Adipocyte (in vitro differentiated cells): ENCODE measurements at regions not wholly inside any gene's neighbourhood (a gene's known extent, or its start where the extent isn't known, plus 50 kb on each side); places are given as distances from the start of the nearest gene placed in this dataset.

ENCODE experiments used
- DNase-seq: peaks from one replicate; pipeline ENCODE4 v3.0.0-alpha.2; 2015; ENCODE audit warnings: low read depth
- H3K27me3 ChIP-seq: replicated peaks from 2 replicates; pipeline ENCODE4 v1.7.0; 2013; ENCODE audit warnings: mild to moderate bottlenecking, low read length, moderate library complexity; ENCODE audit not compliant: control insufficient read depth, insufficient read depth
- H3K36me3 ChIP-seq: 2 replicates; pipeline ENCODE4 v1.7.0; 2013; ENCODE audit warnings: low read length, mild to moderate bottlenecking, moderate library complexity; ENCODE audit not compliant: control insufficient read depth, insufficient read depth, severe bottlenecking
- H3K4me1 ChIP-seq: 2 replicates; pipeline ENCODE4 v1.7.0; 2013; ENCODE audit warnings: mild to moderate bottlenecking, low read length, moderate library complexity; ENCODE audit not compliant: control insufficient read depth, insufficient read depth
- H3K4me3 ChIP-seq: 2 replicates; pipeline ENCODE4 v1.7.0; 2013; ENCODE audit warnings: mild to moderate bottlenecking, low read length, moderate library complexity
- H3K9ac ChIP-seq: 2 replicates; pipeline ENCODE4 v1.7.0; 2013; ENCODE audit warnings: mild to moderate bottlenecking, low read length, moderate library complexity
- H3K9me3 ChIP-seq: 2 replicates; pipeline ENCODE4 v1.7.0; 2013; ENCODE audit warnings: mild to moderate bottlenecking, low read length, moderate library complexity; ENCODE audit not compliant: control insufficient read depth

DNA sequence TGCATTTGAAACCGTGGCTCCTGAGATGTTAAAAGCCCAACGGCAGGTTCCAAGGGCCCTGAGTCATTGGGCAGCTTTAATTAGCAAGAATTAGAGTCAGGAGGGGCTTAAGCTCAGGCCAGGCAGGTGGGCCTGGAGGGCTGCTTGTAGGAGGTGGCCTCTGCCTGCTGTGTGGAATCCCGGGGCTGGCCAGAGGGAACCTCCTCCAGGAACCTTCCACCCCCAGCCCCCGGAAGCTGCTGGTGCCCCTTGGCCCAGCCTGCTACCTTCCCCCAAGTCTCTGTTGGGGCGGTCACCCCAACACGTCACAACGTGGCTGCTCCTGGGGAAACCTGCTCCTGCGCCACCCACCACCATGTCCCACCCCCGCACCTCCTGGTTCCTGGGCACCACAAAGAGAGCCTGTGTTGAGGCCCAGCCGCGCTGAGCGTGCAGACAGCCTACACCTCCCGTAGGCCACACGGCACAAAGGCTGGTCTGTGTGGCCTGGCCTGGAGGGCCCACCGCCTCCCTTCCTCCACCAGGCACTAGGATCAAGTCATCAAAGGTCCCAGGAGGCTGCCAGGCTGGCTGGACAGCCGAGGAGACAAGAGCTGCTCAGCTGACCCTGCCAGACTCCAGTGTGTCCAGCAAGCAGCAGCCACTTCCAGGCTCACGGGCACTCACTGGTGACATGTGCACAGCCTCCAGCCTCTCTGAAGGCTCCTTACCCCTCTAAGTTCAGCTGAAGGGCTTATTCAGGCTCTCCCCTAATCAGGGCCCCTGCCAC is 86.3 kb downstream of the SNX5 start:
- Histone ChIP-seq H3K9ac (no peak overlapping the region), H3K27me3 (peaks cover 6% of the 10 kb centered on the region), H3K4me3 (no peak overlapping the region), H3K4me1 (no peaks in the 10 kb centered on the region), H3K9me3 (no peaks in the 10 kb centered on the region), H3K36me3 (no peaks in the 10 kb centered on the region)
- DNase-seq: no peak

- H3K4me1 ChIP-seq: no peaks in the 10 kb centered on the region
- no peak overlapping the region for H3K4me3 ChIP-seq
- H3K9me3 ChIP-seq: no peaks in the 10 kb centered on the region
- H3K36me3 ChIP-seq: no peaks in the 10 kb centered on the region
- no peak for DNase-seq
- no peak overlapping the region for H3K9ac ChIP-seq
- peaks cover 10% of the 10 kb centered on the region for H3K27me3 ChIP-seq
Observed at GRCh38 chr20:17881741-17882064, 86.9 kb downstream of the SNX5 start.

GRCh38 chr20:17878912-17879602 is 89.5 kb downstream of the SNX5 start:
- Histone ChIP-seq H3K9ac (no peak overlapping the region), H3K27me3 (peaks cover 5% of the 10 kb centered on the region), H3K4me3 (no peak overlapping the region), H3K4me1 (peaks cover 20% of the 10 kb centered on the region), H3K36me3 (no peaks in the 10 kb centered on the region), H3K9me3 (no peaks in the 10 kb centered on the region)
- DNase-seq: no peak

DNA sequence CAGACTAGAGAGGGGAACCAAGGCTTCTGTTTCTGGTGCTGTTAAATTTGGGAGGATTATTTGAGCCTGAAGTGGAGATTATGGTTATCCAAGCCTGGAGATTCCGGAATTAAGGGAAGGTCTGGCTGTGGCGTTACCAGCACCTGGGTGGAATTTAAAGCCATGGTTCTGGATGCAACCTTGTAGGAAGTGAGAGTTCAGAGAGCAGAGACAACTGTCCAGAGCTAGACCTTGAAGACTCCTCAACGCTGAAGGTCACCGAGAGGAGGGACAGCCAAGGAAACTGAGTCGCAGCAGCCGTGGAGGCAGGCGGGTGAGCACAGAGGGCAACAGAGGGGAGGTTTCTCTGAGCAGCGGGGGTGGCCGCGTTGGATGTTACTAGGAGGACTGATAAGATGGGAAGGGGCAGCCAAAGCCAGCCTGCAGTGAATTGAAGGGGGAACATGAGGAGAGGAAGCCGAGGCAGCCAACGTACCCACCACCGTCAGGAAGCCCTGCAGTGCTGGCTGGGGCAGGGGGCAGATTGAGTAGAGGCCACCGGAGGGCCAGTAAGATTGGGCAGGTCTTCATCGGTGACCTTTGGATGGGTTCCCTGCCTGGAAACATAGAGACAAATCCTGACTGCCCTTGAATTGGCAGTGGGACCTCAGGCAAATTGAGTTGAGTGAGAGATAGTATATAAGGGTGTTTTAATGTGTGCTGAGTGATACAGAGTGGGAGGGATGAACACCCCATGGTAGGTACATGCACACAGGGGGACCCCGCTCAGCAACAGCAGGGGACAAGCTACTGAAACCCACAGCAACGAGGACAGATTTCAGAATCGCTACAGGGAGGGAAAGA is 90.3 kb downstream of the SNX5 start:
- no peak overlapping the region for H3K4me3 ChIP-seq
- no peak for DNase-seq
- peaks cover 5% of the 10 kb centered on the region for H3K27me3 ChIP-seq
- H3K9me3 ChIP-seq: no peaks in the 10 kb centered on the region
- no peaks in the 10 kb centered on the region for H3K36me3 ChIP-seq
- H3K9ac ChIP-seq: no peak overlapping the region
- H3K4me1 ChIP-seq: peaks cover 27% of the 10 kb centered on the region

DNA sequence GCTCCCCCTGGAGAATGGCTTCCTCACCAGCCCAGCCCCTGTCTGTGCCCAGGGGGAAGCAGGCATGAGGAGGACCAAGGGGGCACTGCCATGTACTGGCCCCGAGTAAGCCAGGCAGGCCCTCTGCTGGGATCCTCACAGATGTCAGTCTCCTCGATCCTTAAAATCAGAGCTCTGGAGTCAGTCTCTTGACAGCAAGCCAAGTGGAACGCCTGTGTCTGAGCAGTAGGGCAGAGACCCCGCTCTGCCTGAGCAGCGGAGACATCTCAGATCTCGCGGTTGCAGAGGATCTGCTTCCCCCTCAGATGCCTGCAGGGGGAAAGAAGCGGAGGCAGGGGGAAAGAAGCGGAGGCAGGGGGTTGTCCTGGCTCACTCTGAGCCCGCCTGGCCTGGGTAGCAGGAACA is 92.6 kb downstream of the SNX5 start:
- Histone ChIP-seq H3K9ac (peak overlapping the region; percentile 22), H3K4me3 (no peak overlapping the region), H3K27me3 (peaks cover 5% of the 10 kb centered on the region), H3K4me1 (peaks cover 27% of the 10 kb centered on the region), H3K36me3 (no peaks in the 10 kb centered on the region), H3K9me3 (no peaks in the 10 kb centered on the region)
- DNase-seq: no peak

- peak; percentile 89 for DNase-seq
- Histone ChIP-seq H3K9ac (peak overlapping the region; percentile 22), H3K9me3 (no peaks in the 10 kb centered on the region), H3K4me3 (no peak overlapping the region), H3K27me3 (peaks cover 5% of the 10 kb centered on the region), H3K4me1 (peaks cover 31% of the 10 kb centered on the region), H3K36me3 (no peaks in the 10 kb centered on the region)
Observed at GRCh38 chr20:17875106-17875980, 93.3 kb downstream of the SNX5 start.

GRCh38 chr20:17874271-17875105 is 94.1 kb downstream of the SNX5 start:
- Histone ChIP-seq H3K4me1 (peaks cover 37% of the 10 kb centered on the region), H3K36me3 (no peaks in the 10 kb centered on the region), H3K4me3 (no peak overlapping the region), H3K9me3 (no peaks in the 10 kb centered on the region), H3K27me3 (peaks cover 5% of the 10 kb centered on the region), H3K9ac (peak overlapping the region; percentile 7)
- DNase-seq: no peak

DNA sequence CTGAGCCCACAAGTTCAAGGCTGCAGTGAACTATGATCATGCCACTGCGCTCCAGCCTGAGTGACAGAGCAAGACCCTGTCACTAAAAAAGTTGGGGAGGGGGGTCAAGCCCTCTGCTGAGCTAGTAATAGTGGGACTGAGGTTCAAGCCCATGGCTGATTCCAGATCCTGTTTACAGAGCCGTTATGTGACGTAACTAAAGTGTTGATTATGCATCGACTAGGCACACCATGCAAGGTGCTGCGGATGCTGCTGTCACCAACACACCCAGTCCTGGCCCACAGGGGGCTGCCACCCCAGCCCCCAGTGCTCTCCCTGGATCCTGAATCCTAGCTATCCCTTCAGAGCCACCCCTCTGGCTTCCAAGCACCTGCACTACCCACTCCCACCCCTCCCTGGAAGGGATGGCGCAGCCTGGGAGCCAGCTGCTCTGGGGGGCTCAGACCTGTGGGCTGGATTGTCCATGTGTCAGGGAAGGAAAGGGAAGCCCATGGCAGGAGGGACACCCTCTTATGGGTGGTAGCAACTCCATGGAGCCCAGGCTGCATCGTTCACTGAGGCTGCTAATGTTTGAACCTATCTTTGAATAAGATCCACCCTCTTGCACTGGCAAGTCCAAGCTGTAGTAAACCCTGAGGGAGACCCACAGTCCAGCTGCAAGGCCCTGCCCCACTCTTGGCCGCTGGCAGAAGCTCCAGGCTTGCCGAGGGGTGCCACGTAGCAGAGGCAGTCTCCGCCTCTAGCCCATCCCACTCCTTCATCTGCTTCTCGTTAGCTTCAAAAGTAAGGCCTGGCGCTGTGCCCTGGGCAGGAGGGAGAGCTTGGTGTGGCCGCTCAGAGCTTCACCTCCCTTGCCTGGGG is 95.0 kb downstream of the SNX5 start:
- no peak overlapping the region for H3K4me3 ChIP-seq
- DNase-seq: peak; percentile 98
- H3K36me3 ChIP-seq: no peaks in the 10 kb centered on the region
- peaks cover 5% of the 10 kb centered on the region for H3K27me3 ChIP-seq
- H3K9ac ChIP-seq: peak overlapping the region; percentile 7
- peaks cover 37% of the 10 kb centered on the region for H3K4me1 ChIP-seq
- no peaks in the 10 kb centered on the region for H3K9me3 ChIP-seq

DNA sequence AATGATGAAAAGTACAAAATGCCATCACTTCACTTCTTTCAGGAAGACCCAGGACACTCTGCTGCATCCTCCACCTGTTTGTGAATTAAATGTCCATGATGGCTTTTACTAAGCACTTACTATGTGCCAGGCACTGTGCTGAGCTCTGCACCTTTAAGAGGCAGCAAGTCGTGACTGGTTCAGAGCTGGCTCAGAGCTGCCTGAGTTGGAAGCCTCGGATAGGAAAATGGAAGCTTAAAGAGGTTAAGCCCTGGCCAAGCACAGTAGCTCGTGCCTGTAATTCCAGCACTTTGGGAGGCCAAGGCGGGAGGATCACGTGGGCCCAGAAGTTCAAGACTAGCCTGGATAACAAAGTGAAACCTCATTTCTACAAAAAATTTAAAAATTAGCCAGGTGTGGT is 95.6 kb downstream of the SNX5 start:
- H3K9me3 ChIP-seq: no peaks in the 10 kb centered on the region
- H3K9ac ChIP-seq: no peak overlapping the region
- no peaks in the 10 kb centered on the region for H3K36me3 ChIP-seq
- DNase-seq: no peak
- no peak overlapping the region for H3K4me3 ChIP-seq
- peaks cover 5% of the 10 kb centered on the region for H3K27me3 ChIP-seq
- peaks cover 37% of the 10 kb centered on the region for H3K4me1 ChIP-seq
